GM23248 (cell line): ENCODE measurements at regions not wholly inside any gene's neighbourhood (a gene's known extent, or its start where the extent isn't known, plus 50 kb on each side); places are given as distances from the start of the nearest gene placed in this dataset.

ENCODE experiments used
- DNase-seq: peaks from one replicate; pipeline ENCODE4 v3.0.0-alpha.2; 2015
- H2AFZ ChIP-seq: fragments of 200-600 bp; sonication (generic); 2 replicates; pipeline ENCODE4 v1.6.1; 2016; ENCODE audit warnings: antibody characterized with exemption
- H3F3A ChIP-seq: fragments of 200-600 bp; sonication (generic); 2 replicates; pipeline ENCODE4 v1.6.1; 2016; ENCODE audit warnings: mild to moderate bottlenecking, antibody characterized with exemption, mixed run types; ENCODE audit not compliant: insufficient read depth
- H3K27ac ChIP-seq: fragments of 200-600 bp; sonication (generic); 2 replicates; pipeline ENCODE4 v1.5.1; 2016; ENCODE audit warnings: mild to moderate bottlenecking
- H3K27me3 ChIP-seq: fragments of 200-600 bp; sonication (generic); replicated peaks from 2 replicates; pipeline ENCODE4 v1.6.1; 2016; ENCODE audit warnings: mild to moderate bottlenecking; ENCODE audit not compliant: insufficient read depth
- H3K36me3 ChIP-seq: fragments of 200-600 bp; sonication (generic); 2 replicates; pipeline ENCODE4 v1.6.1; 2016; ENCODE audit warnings: low read depth, mild to moderate bottlenecking
- H3K4me1 ChIP-seq: fragments of 200-600 bp; sonication (generic); 2 replicates; pipeline ENCODE4 v1.6.1; 2016; ENCODE audit warnings: mild to moderate bottlenecking; ENCODE audit not compliant: insufficient read depth
- H3K4me2 ChIP-seq: fragments of 200-600 bp; sonication (generic); one replicate; pipeline ENCODE4 v1.6.1; 2016; ENCODE audit warnings: mild to moderate bottlenecking; ENCODE audit not compliant: unreplicated experiment
- H3K4me3 ChIP-seq: fragments of 200-600 bp; sonication (generic); 2 replicates; pipeline ENCODE4 v1.5.1; 2016; ENCODE audit warnings: mild to moderate bottlenecking
- H3K79me2 ChIP-seq: fragments of 200-600 bp; sonication (generic); 2 replicates; pipeline ENCODE4 v1.6.1; 2016; ENCODE audit warnings: mild to moderate bottlenecking; ENCODE audit not compliant: insufficient read depth
- H3K9ac ChIP-seq: fragments of 200-600 bp; sonication (generic); 2 replicates; pipeline ENCODE4 v1.6.1; 2016; ENCODE audit warnings: mild to moderate bottlenecking
- H3K9me2 ChIP-seq: fragments of 200-600 bp; sonication (generic); 2 replicates; pipeline ENCODE4 v1.6.1; 2016; ENCODE audit warnings: mixed run types, mild to moderate bottlenecking, moderate library complexity; ENCODE audit not compliant: insufficient read depth
- H3K9me3 ChIP-seq: fragments of 200-600 bp; sonication (generic); one replicate; pipeline ENCODE4 v1.6.1; 2017; ENCODE audit warnings: low read depth
- H4K20me1 ChIP-seq: fragments of 200-600 bp; sonication (generic); 2 replicates; pipeline ENCODE4 v1.6.0; 2016; ENCODE audit not compliant: insufficient read depth
- EZH2 ChIP-seq: fragments of 200-600 bp; sonication (generic); IDR thresholded peaks from 2 replicates; pipeline ENCODE4 v1.6.1; 2018; ENCODE audit warnings: antibody characterized with exemption, mild to moderate bottlenecking; ENCODE audit not compliant: insufficient read depth, poor library complexity, severe bottlenecking
- EZH2phosphoT487 ChIP-seq: fragments of 200-600 bp; sonication (generic); IDR thresholded peaks from 2 replicates; pipeline ENCODE4 v1.6.1; 2018; ENCODE audit warnings: antibody characterized with exemption, moderate library complexity, mild to moderate bottlenecking, low read depth; ENCODE audit not compliant: insufficient read depth
- WGBS, 2 experiments: methylation state at CpG; one replicate each; pipeline ENCODE4 v1.1.6; 2015 to 2017; ENCODE audit warnings: low lambda C conversion rate in 2 of 2, low coverage in 1 of 2; ENCODE audit errors: missing lambda C conversion rate in 2 of 2; 5-methylcytosine and 5-hydroxymethylcytosine counted together
- in situ Hi-C: fragments of 300-500 bp; cut with MboI; formaldehyde crosslinking; loops from 2 replicates; pipeline ENCODE4 v1.15.0; 2020

- H3F3A ChIP-seq: peaks cover 12% of the 10 kb centered on the region; the same call in 1 of the 2 replicates
- no peak overlapping the region for H3K9ac ChIP-seq
- 68 to 70% methylated on average over 3 of the region's 3 CpGs for WGBS, 2 experiments
- no peaks in the 10 kb centered on the region for H3K79me2 ChIP-seq
- no peaks in the 10 kb centered on the region for H3K36me3 ChIP-seq
- no peaks in the 10 kb centered on the region for H3K9me3 ChIP-seq
- DNase-seq: no peak
- TF ChIP-seq EZH2: no peak
- no peak for TF ChIP-seq EZH2phosphoT487
- H2AFZ ChIP-seq: no peak overlapping the region
- H3K4me3 ChIP-seq: no peak overlapping the region
- H3K4me1 ChIP-seq: peaks cover 11% of the 10 kb centered on the region
- H3K9me2 ChIP-seq: no peaks in the 10 kb centered on the region
- H3K27ac ChIP-seq: no peak overlapping the region
- no peaks in the 10 kb centered on the region for H4K20me1 ChIP-seq
- in situ Hi-C loops: no loop called here
- H3K27me3 ChIP-seq: no peaks in the 10 kb centered on the region
- no peak overlapping the region for H3K4me2 ChIP-seq
Observed at GRCh38 chr1:218667781-218668516, 322.8 kb downstream of the TGFB2 start.

- peaks cover 9% of the 10 kb centered on the region; the same call in 1 of the 2 replicates for H3F3A ChIP-seq
- no peak for TF ChIP-seq EZH2phosphoT487
- TF ChIP-seq EZH2: no peak
- WGBS, 2 experiments: 91 to 92% methylated on average over 1 of the region's 1 CpG
- no peak overlapping the region for H3K27ac ChIP-seq
- H3K36me3 ChIP-seq: no peaks in the 10 kb centered on the region
- H2AFZ ChIP-seq: no peak overlapping the region
- H3K9me2 ChIP-seq: no peaks in the 10 kb centered on the region
- no peaks in the 10 kb centered on the region for H3K9me3 ChIP-seq
- in situ Hi-C loops: no loop called here
- no peaks in the 10 kb centered on the region for H3K79me2 ChIP-seq
- H3K4me1 ChIP-seq: peaks cover 15% of the 10 kb centered on the region
- H4K20me1 ChIP-seq: no peaks in the 10 kb centered on the region
- H3K27me3 ChIP-seq: no peaks in the 10 kb centered on the region
- H3K4me3 ChIP-seq: no peak overlapping the region
- no peak overlapping the region for H3K4me2 ChIP-seq
- H3K9ac ChIP-seq: no peak overlapping the region
- DNase-seq: no peak
Observed at GRCh38 chr1:218669431-218669830, 324.3 kb downstream of the TGFB2 start.

- Histone ChIP-seq H3K4me2 (no peak overlapping the region), H2AFZ (no peak overlapping the region), H3K27me3 (no peaks in the 10 kb centered on the region), H4K20me1 (no peaks in the 10 kb centered on the region), H3K79me2 (no peaks in the 10 kb centered on the region), H3K36me3 (no peaks in the 10 kb centered on the region), H3K4me3 (no peak overlapping the region), H3F3A (no peaks in the 10 kb centered on the region), H3K4me1 (peaks cover 9% of the 10 kb centered on the region; the same call in 1 of the 2 replicates), H3K9me2 (no peaks in the 10 kb centered on the region), H3K27ac (no peak overlapping the region), H3K9me3 (no peaks in the 10 kb centered on the region), H3K9ac (no peak overlapping the region)
- WGBS, 2 experiments: 97 to 100% methylated on average over 1 of the region's 1 CpG
- in situ Hi-C loops: no loop called here
- TF ChIP-seq EZH2 (no peak), EZH2phosphoT487 (no peak)
- DNase-seq: no peak
Observed at GRCh38 chr1:218670875-218671274, 325.7 kb downstream of the TGFB2 start.

GRCh38 chr1:218671573-218671972 lies 326.4 kb downstream of the TGFB2 start:
- no peaks in the 10 kb centered on the region for H3K79me2 ChIP-seq
- no peak overlapping the region for H3K27ac ChIP-seq
- H4K20me1 ChIP-seq: no peaks in the 10 kb centered on the region
- H3K36me3 ChIP-seq: no peaks in the 10 kb centered on the region
- no peak overlapping the region for H2AFZ ChIP-seq
- no peaks in the 10 kb centered on the region for H3K9me2 ChIP-seq
- peaks cover 9% of the 10 kb centered on the region; the same call in 1 of the 2 replicates for H3K4me1 ChIP-seq
- H3K4me2 ChIP-seq: no peak overlapping the region
- H3K4me3 ChIP-seq: no peak overlapping the region
- no peak overlapping the region for H3K9ac ChIP-seq
- DNase-seq: no peak
- TF ChIP-seq EZH2 (no peak), EZH2phosphoT487 (no peak)
- no peaks in the 10 kb centered on the region for H3K9me3 ChIP-seq
- H3F3A ChIP-seq: no peaks in the 10 kb centered on the region
- in situ Hi-C loops: no loop called here
- H3K27me3 ChIP-seq: no peaks in the 10 kb centered on the region
- WGBS, 2 experiments: 63 to 67% methylated on average over 6 of the region's 6 CpGs
